ENCODE measurements at regions not wholly inside any gene's neighbourhood (a gene's known extent, or its start where the extent isn't known, plus 50 kb on each side); places are given as distances from the start of the nearest gene placed in this dataset.
A peak's percentile ranks its signal among the peaks of the same experiment; 100 is the strongest.

DNA sequence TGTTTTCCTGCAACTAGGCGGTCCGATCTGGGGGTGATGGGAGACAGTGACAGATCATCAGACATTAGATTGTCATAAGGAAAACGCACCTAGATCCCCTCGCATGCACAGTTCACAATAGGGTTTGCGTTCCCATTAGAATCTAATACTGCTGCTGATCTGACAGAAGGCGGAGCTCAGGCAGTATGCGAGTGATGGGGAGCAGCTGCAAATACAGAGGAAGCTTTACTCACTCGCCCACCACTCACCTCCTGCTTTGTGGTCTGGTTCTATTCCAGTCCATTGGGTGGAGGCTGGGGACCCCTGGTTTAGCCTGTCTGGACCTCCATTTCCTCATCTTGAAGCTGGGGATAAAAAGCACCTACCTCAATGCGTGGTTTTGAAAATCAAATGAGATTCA is 437.5 kb upstream of the PROK2 start:
- H3K9me3 ChIP-seq (replicated peaks in 1 of 2; ENCODE audit: control insufficient read depth in 2 of 2, insufficient read depth in 1 of 2, low read depth in 1 of 2, low read length in 2 of 2), result peaks cover 2 to 10% of the 10 kb centered on the region in 2 donors
- no peak for DNase-seq (ENCODE audit: low spot score)
- H3K36me3 ChIP-seq (replicated peaks in 1 of 2; ENCODE audit: control insufficient read depth in 2 of 2, insufficient read depth in 2 of 2, low read length in 2 of 2), result no peaks in the 10 kb centered on the region
- H2BK12ac ChIP-seq (ENCODE audit: low read length), result no peak overlapping the region
- no peak overlapping the region for H3K27ac ChIP-seq (replicated peaks; ENCODE audit: low read length)
- H3K23ac ChIP-seq (ENCODE audit: low read depth, low read length, poor library complexity), result no peak overlapping the region
- H3K18ac ChIP-seq (ENCODE audit: low read length), result no peak overlapping the region
- WGBS, 2 donors (ENCODE audit: extremely low coverage in 2 of 2, insufficient read length in 2 of 2, insufficient replicate concordance in 1 of 2), result no CpG with 5 or more reads among the region's 9 CpGs
- H3K27me3 ChIP-seq (ENCODE audit: control insufficient read depth in 3 of 3, insufficient read depth in 3 of 3, low read depth in 1 of 3, low read length in 3 of 3), result no peaks in the 10 kb centered on the region
- H2BK15ac ChIP-seq (ENCODE audit: low read length), result no peak overlapping the region
- no peak overlapping the region for H4K91ac ChIP-seq (ENCODE audit: low read depth, low read length, poor library complexity)
- H3K79me1 ChIP-seq (ENCODE audit: low read depth, low read length), result no peaks in the 10 kb centered on the region
- H2BK120ac ChIP-seq (ENCODE audit: low read depth, low read length), result no peak overlapping the region
- no peak overlapping the region for H4K8ac ChIP-seq (ENCODE audit: low read depth, low read length)
- H2BK5ac ChIP-seq (ENCODE audit: low read length), result no peak overlapping the region
- no peak overlapping the region for H3K4ac ChIP-seq (ENCODE audit: low read length)
- no peak overlapping the region for H2AFZ ChIP-seq (ENCODE audit: low read length)
- no peak overlapping the region for H3K14ac ChIP-seq (ENCODE audit: low read length)
- no peak overlapping the region for H3K4me2 ChIP-seq (ENCODE audit: insufficient read depth, low read length, poor library complexity, severe bottlenecking)
- H3K9ac ChIP-seq (ENCODE audit: low read depth, low read length, poor library complexity), result no peak overlapping the region
- no peak overlapping the region for H3K4me3 ChIP-seq (ENCODE audit: low read length in 2 of 2)
- no peak overlapping the region for H2AK5ac ChIP-seq (ENCODE audit: low read depth, low read length)
- no peaks in the 10 kb centered on the region for H3K4me1 ChIP-seq (ENCODE audit: control insufficient read depth in 2 of 2, insufficient read depth in 1 of 2, low read depth in 1 of 2, low read length in 2 of 2)

DNA sequence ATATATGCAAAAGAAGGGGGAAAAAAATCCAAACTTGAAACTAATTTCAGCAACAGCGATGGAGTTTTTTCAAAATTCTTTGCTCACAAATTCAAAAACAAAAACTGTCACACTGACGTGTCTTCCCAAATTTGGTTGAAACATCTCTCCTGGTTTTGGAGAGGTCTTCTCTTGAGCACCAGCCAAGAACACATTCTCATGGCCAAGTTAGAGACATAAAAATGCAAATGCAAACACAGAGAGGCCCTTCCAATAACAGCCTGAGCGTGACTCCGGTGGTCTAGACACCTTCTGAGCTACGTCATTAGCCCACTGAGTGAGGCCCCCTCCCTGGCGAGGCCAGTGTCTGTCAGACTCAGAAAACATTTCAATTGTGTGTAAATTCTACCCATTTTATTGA is 436.0 kb upstream of the PROK2 start:
- Histone ChIP-seq H3K36me3 (replicated peaks in 1 of 2; ENCODE audit: control insufficient read depth in 2 of 2, insufficient read depth in 2 of 2, low read length in 2 of 2) (no peaks in the 10 kb centered on the region), H3K14ac (ENCODE audit: low read length) (no peak overlapping the region), H2AFZ (ENCODE audit: low read length) (no peak overlapping the region), H2AK5ac (ENCODE audit: low read depth, low read length) (no peak overlapping the region), H3K18ac (ENCODE audit: low read length) (no peak overlapping the region), H3K27ac (replicated peaks; ENCODE audit: low read length) (no peak overlapping the region), H2BK5ac (ENCODE audit: low read length) (no peak overlapping the region), H2BK12ac (ENCODE audit: low read length) (no peak overlapping the region), H2BK15ac (ENCODE audit: low read length) (no peak overlapping the region), H3K4me3 (ENCODE audit: low read length in 2 of 2) (no peak overlapping the region), H3K4me2 (ENCODE audit: insufficient read depth, low read length, poor library complexity, severe bottlenecking) (no peak overlapping the region), H2BK120ac (ENCODE audit: low read depth, low read length) (no peak overlapping the region), H3K9ac (ENCODE audit: low read depth, low read length, poor library complexity) (no peak overlapping the region), H3K27me3 (ENCODE audit: control insufficient read depth in 3 of 3, insufficient read depth in 3 of 3, low read depth in 1 of 3, low read length in 3 of 3) (no peaks in the 10 kb centered on the region), H3K4ac (ENCODE audit: low read length) (no peak overlapping the region), H4K8ac (ENCODE audit: low read depth, low read length) (no peak overlapping the region), H3K23ac (ENCODE audit: low read depth, low read length, poor library complexity) (no peak overlapping the region), H3K9me3 (replicated peaks in 1 of 2; ENCODE audit: control insufficient read depth in 2 of 2, insufficient read depth in 1 of 2, low read depth in 1 of 2, low read length in 2 of 2) (peaks cover 2 to 10% of the 10 kb centered on the region in 2 donors), H3K4me1 (ENCODE audit: control insufficient read depth in 2 of 2, insufficient read depth in 1 of 2, low read depth in 1 of 2, low read length in 2 of 2) (no peaks in the 10 kb centered on the region), H3K79me1 (ENCODE audit: low read depth, low read length) (no peaks in the 10 kb centered on the region), H4K91ac (ENCODE audit: low read depth, low read length, poor library complexity) (no peak overlapping the region)
- no CpG with 5 or more reads among the region's 6 CpGs for WGBS, 2 donors (ENCODE audit: extremely low coverage in 2 of 2, insufficient read length in 2 of 2, insufficient replicate concordance in 1 of 2)
- no peak for DNase-seq (ENCODE audit: low spot score)

DNA sequence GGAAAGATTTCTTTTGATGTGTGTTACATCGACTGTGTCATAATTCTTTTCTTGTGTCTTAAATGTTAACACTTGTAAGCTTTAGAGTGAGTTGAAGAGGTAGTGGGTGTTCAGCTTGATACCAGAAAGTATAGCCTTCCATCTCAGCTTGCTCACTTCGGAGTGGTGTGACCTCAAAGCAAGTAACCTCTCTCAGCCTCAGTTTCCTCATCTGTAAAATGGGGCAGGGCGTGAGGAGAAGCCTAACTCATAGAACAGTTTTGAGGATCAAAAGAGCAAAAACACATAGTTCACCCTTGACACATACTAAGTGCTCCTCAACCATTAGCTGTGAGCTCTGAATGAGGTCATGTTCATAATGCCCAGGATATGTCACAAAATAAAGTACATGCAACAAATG is 434.8 kb upstream of the PROK2 start:
- no peak overlapping the region for H3K23ac ChIP-seq (ENCODE audit: low read depth, low read length, poor library complexity)
- H3K27ac ChIP-seq (replicated peaks; ENCODE audit: low read length), result no peak overlapping the region
- no peak overlapping the region for H3K18ac ChIP-seq (ENCODE audit: low read length)
- H3K36me3 ChIP-seq (replicated peaks in 1 of 2; ENCODE audit: control insufficient read depth in 2 of 2, insufficient read depth in 2 of 2, low read length in 2 of 2), result no peaks in the 10 kb centered on the region
- H4K8ac ChIP-seq (ENCODE audit: low read depth, low read length), result peak overlapping the region; percentile 52
- no peaks in the 10 kb centered on the region for H3K4me1 ChIP-seq (ENCODE audit: control insufficient read depth in 2 of 2, insufficient read depth in 1 of 2, low read depth in 1 of 2, low read length in 2 of 2)
- no peak overlapping the region for H3K4me2 ChIP-seq (ENCODE audit: insufficient read depth, low read length, poor library complexity, severe bottlenecking)
- no peak overlapping the region for H2AK5ac ChIP-seq (ENCODE audit: low read depth, low read length)
- H3K79me1 ChIP-seq (ENCODE audit: low read depth, low read length), result no peaks in the 10 kb centered on the region
- no peak overlapping the region for H3K4me3 ChIP-seq (ENCODE audit: low read length in 2 of 2)
- WGBS, 2 donors (ENCODE audit: extremely low coverage in 2 of 2, insufficient read length in 2 of 2, insufficient replicate concordance in 1 of 2), result no CpG with 5 or more reads among the region's 3 CpGs
- no peak overlapping the region for H2BK12ac ChIP-seq (ENCODE audit: low read length)
- H2BK15ac ChIP-seq (ENCODE audit: low read length), result no peak overlapping the region
- no peak overlapping the region for H3K14ac ChIP-seq (ENCODE audit: low read length)
- DNase-seq (ENCODE audit: low spot score), result no peak
- peaks cover 0 to 3% of the 10 kb centered on the region in 2 donors for H3K9me3 ChIP-seq (replicated peaks in 1 of 2; ENCODE audit: control insufficient read depth in 2 of 2, insufficient read depth in 1 of 2, low read depth in 1 of 2, low read length in 2 of 2)
- H4K91ac ChIP-seq (ENCODE audit: low read depth, low read length, poor library complexity), result no peak overlapping the region
- H2BK5ac ChIP-seq (ENCODE audit: low read length), result no peak overlapping the region
- H3K9ac ChIP-seq (ENCODE audit: low read depth, low read length, poor library complexity), result no peak overlapping the region
- H2BK120ac ChIP-seq (ENCODE audit: low read depth, low read length), result no peak overlapping the region
- no peak overlapping the region for H3K4ac ChIP-seq (ENCODE audit: low read length)
- H3K27me3 ChIP-seq (ENCODE audit: control insufficient read depth in 3 of 3, insufficient read depth in 3 of 3, low read depth in 1 of 3, low read length in 3 of 3), result no peaks in the 10 kb centered on the region
- no peak overlapping the region for H2AFZ ChIP-seq (ENCODE audit: low read length)

DNA sequence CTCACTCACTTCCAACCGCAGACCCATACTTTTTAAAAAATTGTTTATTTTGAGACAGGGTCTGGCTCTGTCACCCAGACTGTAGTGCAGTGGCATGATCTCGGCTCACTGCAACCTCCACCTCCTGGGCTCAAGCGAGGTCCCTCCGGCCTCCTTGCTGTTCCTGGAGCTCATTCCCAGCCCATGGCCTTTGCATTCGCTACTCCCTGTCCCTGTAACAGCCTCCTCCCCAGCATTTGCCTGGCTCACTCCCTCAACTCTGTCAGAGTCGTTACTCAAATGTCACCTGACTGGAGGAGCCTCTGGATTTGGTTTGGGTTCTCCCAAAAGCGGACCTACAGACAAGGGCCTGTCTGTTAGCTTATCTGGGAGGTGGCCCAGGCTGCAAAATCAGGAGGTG is 432.6 kb upstream of the PROK2 start:
- Histone ChIP-seq H3K18ac (ENCODE audit: low read length) (no peak overlapping the region), H2AK5ac (ENCODE audit: low read depth, low read length) (no peak overlapping the region), H3K4ac (ENCODE audit: low read length) (no peak overlapping the region), H2BK5ac (ENCODE audit: low read length) (no peak overlapping the region), H2BK15ac (ENCODE audit: low read length) (no peak overlapping the region), H2BK120ac (ENCODE audit: low read depth, low read length) (no peak overlapping the region), H2BK12ac (ENCODE audit: low read length) (no peak overlapping the region), H3K9ac (ENCODE audit: low read depth, low read length, poor library complexity) (no peak overlapping the region), H3K36me3 (replicated peaks in 1 of 2; ENCODE audit: control insufficient read depth in 2 of 2, insufficient read depth in 2 of 2, low read length in 2 of 2) (no peaks in the 10 kb centered on the region), H4K8ac (ENCODE audit: low read depth, low read length) (no peak overlapping the region), H3K4me1 (ENCODE audit: control insufficient read depth in 2 of 2, insufficient read depth in 1 of 2, low read depth in 1 of 2, low read length in 2 of 2) (no peaks in the 10 kb centered on the region), H3K4me3 (ENCODE audit: low read length in 2 of 2) (no peak overlapping the region), H3K14ac (ENCODE audit: low read length) (no peak overlapping the region), H3K23ac (ENCODE audit: low read depth, low read length, poor library complexity) (no peak overlapping the region), H2AFZ (ENCODE audit: low read length) (no peak overlapping the region), H3K27ac (replicated peaks; ENCODE audit: low read length) (no peak overlapping the region), H3K27me3 (ENCODE audit: control insufficient read depth in 3 of 3, insufficient read depth in 3 of 3, low read depth in 1 of 3, low read length in 3 of 3) (no peaks in the 10 kb centered on the region), H3K4me2 (ENCODE audit: insufficient read depth, low read length, poor library complexity, severe bottlenecking) (no peak overlapping the region), H4K91ac (ENCODE audit: low read depth, low read length, poor library complexity) (no peak overlapping the region), H3K79me1 (ENCODE audit: low read depth, low read length) (no peaks in the 10 kb centered on the region), H3K9me3 (replicated peaks in 1 of 2; ENCODE audit: control insufficient read depth in 2 of 2, insufficient read depth in 1 of 2, low read depth in 1 of 2, low read length in 2 of 2) (no peaks in the 10 kb centered on the region)
- no peak for DNase-seq (ENCODE audit: low spot score)
- 100% methylated on average over 1 of the region's 7 CpGs for WGBS, 2 donors (ENCODE audit: extremely low coverage in 2 of 2, insufficient read length in 2 of 2, insufficient replicate concordance in 1 of 2)

Data from neuronal stem cell (in vitro differentiated cells).